A549 (cell line): ENCODE measurements at regions not wholly inside any gene's neighbourhood (a gene's known extent, or its start where the extent isn't known, plus 50 kb on each side); places are given as distances from the start of the nearest gene placed in this dataset.

Source experiments
- CTCF ChIP-seq: fragments of >200 bp; sonication (Bioruptor Twin); formaldehyde crosslinking; IDR thresholded peaks from 3 replicates; pipeline ENCODE4 v1.5.1; 2016
- TP53 ChIP-seq: fragments of 250-450 bp; sonication (Bioruptor Pico); IDR thresholded peaks from 2 replicates; pipeline ENCODE4 v1.5.0; 2021; ENCODE audit warnings: mild to moderate bottlenecking, moderate library complexity

GRCh38 chr15:77939851-77940250, 137.7 kb downstream of the TBC1D2B start:
- no peak for TF ChIP-seq CTCF
- no peak for TF ChIP-seq TP53 (CRISPR knock-in tag)
